HCT116 (cell line): ENCODE measurements at regions not wholly inside any gene's neighbourhood (a gene's known extent, or its start where the extent isn't known, plus 50 kb on each side); places are given as distances from the start of the nearest gene placed in this dataset.

Experiments
- ATAC-seq: fragments of 200-7000 bp; cut with Tn5 transposase; 2 replicates; pipeline ENCODE4 v1.9.1; 2020; ENCODE audit warnings: mild to moderate bottlenecking, moderate library complexity
- BruUV-seq: library from RNA; stranded (reverse); fragments of 400-500 nt; replicated peaks from 2 replicates; lab custom pipeline; 2021; lab: Mats Ljungman, UMichigan
- CTCF ChIA-PET: fragments of 300-600 bp; sonication (Branson Sonifier 250); formaldehyde crosslinking; loops from one replicate; lab custom pipeline; 2021; ENCODE audit warnings: antibody characterized with exemption; lab: Charles Lee
- POLR2A ChIA-PET: fragments of 300-600, 350-600 bp; sonication (Branson Sonifier 250); formaldehyde crosslinking; loops from one replicate; lab custom pipeline; 2021; ENCODE audit warnings: antibody characterized with exemption; lab: Charles Lee
- RAD21 ChIA-PET, 2 experiments: fragments of 300-600 bp; sonication (Branson Sonifier 250); formaldehyde crosslinking; loops; one replicate each; lab custom pipeline; 2023; ENCODE audit warnings: low total read pairs in 2 of 2; ENCODE audit not compliant: uncharacterized antibody in 2 of 2, unreplicated experiment in 2 of 2, low non-redundant PET in 1 of 2; lab: Charles Lee
- DNase-seq: peaks from one replicate; pipeline ENCODE4 v3.0.0-alpha.2; 2010; ENCODE audit warnings: low read depth, low spot score
- H2AFZ ChIP-seq: fragments of 200-600 bp; shearing (Covaris generic), sonication (generic); 2 replicates; pipeline ENCODE4 v1.6.1; 2017; ENCODE audit warnings: low read depth, mixed run types, mixed read lengths, antibody characterized with exemption, low read length; ENCODE audit not compliant: poor library complexity, severe bottlenecking
- H3K27ac ChIP-seq: 2 replicates; pipeline ENCODE4 v1.5.1; 2012; ENCODE audit warnings: low read depth, low read length
- H3K27me3 ChIP-seq: fragments of 200-600 bp; sonication (generic); 2 replicates; pipeline ENCODE4 v1.6.1; 2016; ENCODE audit warnings: mixed run types, low read length, mixed read lengths; ENCODE audit not compliant: insufficient read depth
- H3K36me3 ChIP-seq, 2 experiments: fragments of 200-500 bp in 1 of 2; fragments of 200-600 bp in 1 of 2; sonication (Bioruptor generic) in 1 of 2; sonication (generic) in 1 of 2; 2 replicates each; pipeline versions ENCODE4 v1.5.1 to v1.6.1; 2014 to 2016; ENCODE audit warnings: low read length in 2 of 2, inconsistent platforms in 1 of 2, mixed read lengths in 1 of 2, mixed run types in 1 of 2; ENCODE audit not compliant: insufficient read depth in 2 of 2, control insufficient read depth in 1 of 2
- H3K4me1 ChIP-seq, 2 experiments: fragments of 200-600 bp in 1 of 2; sonication (generic) in 1 of 2; 2 replicates each; pipeline versions ENCODE4 v1.5.1 to v1.6.1; 2012 to 2017; ENCODE audit warnings: low read length in 2 of 2, inconsistent platforms in 1 of 2, mild to moderate bottlenecking in 1 of 2, mixed read lengths in 1 of 2, mixed run types in 1 of 2, moderate library complexity in 1 of 2; ENCODE audit not compliant: insufficient read depth in 2 of 2, control insufficient read depth in 1 of 2
- H3K4me2 ChIP-seq: fragments of 200-600 bp; sonication (generic); 2 replicates; pipeline ENCODE4 v1.6.1; 2017; ENCODE audit warnings: mixed run types, low read length, mixed read lengths
- H3K4me3 ChIP-seq, 2 experiments: fragments of 200-600 bp in 1 of 2; sonication (generic) in 1 of 2; replicated peaks in 1 of 2; 2 replicates each; pipeline ENCODE4 v1.5.1; 2011 to 2016; ENCODE audit warnings: low read length in 2 of 2, control low read depth in 1 of 2, low read depth in 1 of 2, mild to moderate bottlenecking in 1 of 2, mixed read lengths in 1 of 2, mixed run types in 1 of 2
- H3K79me2 ChIP-seq: fragments of 200-600 bp; sonication (generic); 2 replicates; pipeline ENCODE4 v1.6.1; 2017; ENCODE audit warnings: mild to moderate bottlenecking, mixed run types, low read length, moderate library complexity, mixed read lengths; ENCODE audit not compliant: insufficient read depth
- H3K9ac ChIP-seq: fragments of 200-600 bp; sonication (generic); 2 replicates; pipeline ENCODE4 v1.6.1; 2016; ENCODE audit warnings: low read length, mixed read lengths
- H3K9me2 ChIP-seq: fragments of 200-600 bp; sonication (generic), shearing (Covaris generic); 2 replicates; pipeline ENCODE4 v1.6.1; 2017; ENCODE audit warnings: mixed run types, mild to moderate bottlenecking, moderate library complexity; ENCODE audit not compliant: insufficient read depth
- H3K9me3 ChIP-seq, 2 experiments: fragments of 200-500 bp in 1 of 2; fragments of 200-600 bp in 1 of 2; sonication (Bioruptor generic) in 1 of 2; sonication (generic) in 1 of 2; 2 replicates each; pipeline ENCODE4 v1.6.1; 2014 to 2017; ENCODE audit warnings: low read length in 2 of 2, mixed read lengths in 2 of 2, inconsistent platforms in 1 of 2, low read depth in 1 of 2, mild to moderate bottlenecking in 1 of 2, mixed run types in 1 of 2, moderate library complexity in 1 of 2; ENCODE audit not compliant: control insufficient read depth in 1 of 2, insufficient read depth in 1 of 2
- H4K20me1 ChIP-seq: fragments of 200-600 bp; sonication (generic), shearing (Covaris generic); 2 replicates; pipeline ENCODE4 v1.6.1; 2017; ENCODE audit warnings: mixed run types, mild to moderate bottlenecking, moderate library complexity; ENCODE audit not compliant: insufficient read depth
- CBX3 ChIP-seq: IDR thresholded peaks from 2 replicates; pipeline ENCODE4 v1.6.1; 2012; ENCODE audit warnings: low read depth
- CTCF ChIP-seq, 3 experiments: fragments of 200-600 bp in 1 of 3; sonication (generic) in 1 of 3; IDR thresholded peaks in 2 of 3; conservative IDR thresholded peaks in 1 of 3; 2 replicates each; pipeline ENCODE4 v1.5.1; 2012 to 2017; ENCODE audit warnings: low read depth in 2 of 3, low read length in 2 of 3, antibody characterized with exemption in 1 of 3, borderline replicate concordance in 1 of 3, control low read depth in 1 of 3, mild to moderate bottlenecking in 1 of 3, mixed read lengths in 1 of 3, mixed run types in 1 of 3, moderate library complexity in 1 of 3; ENCODE audit not compliant: insufficient read depth in 1 of 3
- EGR1 ChIP-seq: IDR thresholded peaks from 2 replicates; pipeline ENCODE4 v1.6.1; 2012; ENCODE audit warnings: low read depth
- EZH2 ChIP-seq: fragments of 200-600 bp; sonication (generic); IDR thresholded peaks from 2 replicates; pipeline ENCODE4 v1.6.1; 2017; ENCODE audit warnings: antibody characterized with exemption, mixed run types
- EZH2phosphoT487 ChIP-seq: fragments of 200-600 bp; IDR thresholded peaks from 2 replicates; pipeline ENCODE4 v1.6.1; 2018; ENCODE audit warnings: antibody characterized with exemption, borderline replicate concordance
- JUND ChIP-seq: IDR thresholded peaks from 2 replicates; pipeline ENCODE4 v1.6.1; 2012
- SP1 ChIP-seq: IDR thresholded peaks from 2 replicates; pipeline ENCODE4 v1.6.1; 2012; ENCODE audit warnings: low read depth
- TCF7L2 ChIP-seq: IDR thresholded peaks from 2 replicates; pipeline ENCODE4 v1.7.0; 2011; ENCODE audit warnings: borderline replicate concordance, inconsistent platforms; ENCODE audit not compliant: insufficient read depth, insufficient read length; ENCODE audit errors: extremely low read depth
- YY1 ChIP-seq: IDR thresholded peaks from 2 replicates; pipeline ENCODE4 v1.6.1; 2011; ENCODE audit warnings: low read length, low read depth, moderate library complexity, mild to moderate bottlenecking; ENCODE audit not compliant: insufficient replicate concordance; ENCODE audit errors: extremely low read depth
- ZFX ChIP-seq: fragments of 450-650 bp; IDR thresholded peaks from 2 replicates; pipeline ENCODE4 v1.6.1; 2017
- intact Hi-C: fragments of 100-400 bp; cut with micrococcal nuclease; formaldehyde crosslinking; loops from 2 replicates; pipeline ENCODE4 v1.10.0; 2022

- CTCF ChIA-PET = no interaction called here
- no TSS peak for BruUV-seq
- TF ChIP-seq YY1 (no peak), ZFX (no peak), CTCF (IDR thresholded peaks at IDR 0.05 in 2 of 3, conservative IDR thresholded peaks at IDR 0.05 in 1 of 3; ENCODE audit: borderline replicate concordance in 1 of 3, insufficient read depth in 1 of 3, low read depth in 2 of 3, low read length in 2 of 3) (no peak), JUND (no peak), SP1 (no peak)
Measured at GRCh38 chr6:65943051-65943450, 236.0 kb upstream of the EYS start.

GRCh38 chr6:65938000-65938399, 231.0 kb upstream of the EYS start:
- DNase-seq = no peak
- POLR2A ChIA-PET = no interaction called here

More at GRCh38 chr6:65943051-65943450, 236.0 kb upstream of the EYS start:
- H2AFZ ChIP-seq = no peak overlapping the region
- no peaks in the 10 kb centered on the region for H3K4me1 ChIP-seq
- H3K9ac ChIP-seq = no peak overlapping the region
- no peak overlapping the region for H3K4me2 ChIP-seq
- intact Hi-C loops = no loop called here
- H3K4me3 ChIP-seq = no peak overlapping the region
- H3K27ac ChIP-seq = no peak overlapping the region
- POLR2A ChIA-PET = no interaction called here
- H3K9me3 ChIP-seq = peaks cover 4 to 7% of the 10 kb centered on the region in 2 experiments; a peak in 2 of 4 replicates
- DNase-seq = no peak
- no peaks in the 10 kb centered on the region for H3K9me2 ChIP-seq
- H3K79me2 ChIP-seq = no peaks in the 10 kb centered on the region
- RAD21 ChIA-PET = no interaction called here
- H3K36me3 ChIP-seq = no peaks in the 10 kb centered on the region
- H3K27me3 ChIP-seq = no peaks in the 10 kb centered on the region
- no peaks in the 10 kb centered on the region for H4K20me1 ChIP-seq
- ATAC-seq = no peak

More at GRCh38 chr6:65938000-65938399, 231.0 kb upstream of the EYS start:
- no peak overlapping the region for H3K4me2 ChIP-seq
- no peak overlapping the region for H3K27ac ChIP-seq
- no peak overlapping the region for H3K9ac ChIP-seq
- H3K9me3 ChIP-seq = peaks cover 10 to 11% of the 10 kb centered on the region in 2 experiments; a peak in 2 of 4 replicates
- no peaks in the 10 kb centered on the region for H3K27me3 ChIP-seq
- TF ChIP-seq CBX3 = no peak
- no peak for TF ChIP-seq EZH2phosphoT487
- TF ChIP-seq EZH2 = no peak
- TF ChIP-seq EGR1 = no peak
- no peak for TF ChIP-seq TCF7L2
- H3K4me3 ChIP-seq = no peak overlapping the region
- no peaks in the 10 kb centered on the region for H3K79me2 ChIP-seq
- H3K36me3 ChIP-seq = no peaks in the 10 kb centered on the region
- no peaks in the 10 kb centered on the region for H3K4me1 ChIP-seq
- no TSS peak for BruUV-seq
- RAD21 ChIA-PET = no interaction called here
- no peaks in the 10 kb centered on the region for H4K20me1 ChIP-seq
- CTCF ChIA-PET = no interaction called here
- intact Hi-C loops = no loop called here
- H2AFZ ChIP-seq = no peak overlapping the region
- no peak for ATAC-seq
- H3K9me2 ChIP-seq = no peaks in the 10 kb centered on the region
